ENCODE measurements at regions not wholly inside any gene's neighbourhood (a gene's known extent, or its start where the extent isn't known, plus 50 kb on each side); places are given as distances from the start of the nearest gene placed in this dataset.
A peak's percentile ranks its signal among the peaks of the same experiment; 100 is the strongest.
"Not testable (repeated sequence)": the region's sequence is repeated elsewhere in the genome, so short reads cannot be mapped to it uniquely, and the experiment has no call there.

DNA sequence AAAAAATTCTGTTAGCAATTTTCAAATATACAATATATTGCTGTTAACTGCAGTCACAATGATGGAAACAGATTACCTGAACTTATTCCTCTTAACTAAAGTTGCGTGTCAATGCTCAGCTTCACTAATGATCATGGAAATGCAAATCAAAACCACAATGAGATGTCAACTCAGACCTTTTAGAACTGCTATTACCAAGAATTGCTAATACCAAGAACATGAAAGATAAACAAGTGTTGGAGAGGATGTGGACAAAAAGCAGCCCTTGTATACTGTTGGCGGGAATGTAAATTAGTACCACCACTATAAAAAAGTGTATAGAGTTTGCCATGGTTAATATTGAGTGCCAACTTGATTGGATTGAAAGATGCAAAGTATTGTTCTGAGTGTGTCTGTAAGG is 1409.7 kb upstream of the CDH18 start:
- WGBS, 3 donors: 94 to 98% (median 95%) methylated on average over 2 of the region's 2 CpGs
- no peak for TF ChIP-seq POLR2A (IDR thresholded peaks at IDR 0.05)
- no peak for TF ChIP-seq EP300 (IDR thresholded peaks at IDR 0.05)
- TF ChIP-seq, protein P1, sequence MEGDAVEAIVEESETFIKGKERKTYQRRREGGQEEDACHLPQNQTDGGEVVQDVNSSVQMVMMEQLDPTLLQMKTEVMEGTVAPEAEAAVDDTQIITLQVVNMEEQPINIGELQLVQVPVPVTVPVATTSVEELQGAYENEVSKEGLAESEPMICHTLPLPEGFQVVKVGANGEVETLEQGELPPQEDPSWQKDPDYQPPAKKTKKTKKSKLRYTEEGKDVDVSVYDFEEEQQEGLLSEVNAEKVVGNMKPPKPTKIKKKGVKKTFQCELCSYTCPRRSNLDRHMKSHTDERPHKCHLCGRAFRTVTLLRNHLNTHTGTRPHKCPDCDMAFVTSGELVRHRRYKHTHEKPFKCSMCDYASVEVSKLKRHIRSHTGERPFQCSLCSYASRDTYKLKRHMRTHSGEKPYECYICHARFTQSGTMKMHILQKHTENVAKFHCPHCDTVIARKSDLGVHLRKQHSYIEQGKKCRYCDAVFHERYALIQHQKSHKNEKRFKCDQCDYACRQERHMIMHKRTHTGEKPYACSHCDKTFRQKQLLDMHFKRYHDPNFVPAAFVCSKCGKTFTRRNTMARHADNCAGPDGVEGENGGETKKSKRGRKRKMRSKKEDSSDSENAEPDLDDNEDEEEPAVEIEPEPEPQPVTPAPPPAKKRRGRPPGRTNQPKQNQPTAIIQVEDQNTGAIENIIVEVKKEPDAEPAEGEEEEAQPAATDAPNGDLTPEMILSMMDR (IDR thresholded peaks at IDR 0.05): no peak

GRCh38 chr5:21391506-21391905 is 1403.5 kb upstream of the CDH18 start:
- H3K4me1 ChIP-seq (ENCODE audit: insufficient read depth): no peaks in the 10 kb centered on the region
- H3K36me3 ChIP-seq: no peaks in the 10 kb centered on the region
- H3K9me3 ChIP-seq: no peaks in the 10 kb centered on the region
- DNase-seq: no peak
- WGBS, 3 donors: 44 to 90% (median 62%) methylated on average over 1 of the region's 1 CpG
- H3K27me3 ChIP-seq: no peaks in the 10 kb centered on the region
- H3K27ac ChIP-seq: no peak overlapping the region
- H3K4me3 ChIP-seq: no peak overlapping the region
- TF ChIP-seq, protein P1 (IDR thresholded peaks at IDR 0.05): no peak
- TF ChIP-seq EP300 (IDR thresholded peaks at IDR 0.05): no peak
- intact Hi-C loops (cut with DNase I): no loop called here

More for the DNA sequence above, 1409.7 kb upstream of the CDH18 start:
- no peak for DNase-seq
- no peaks in the 10 kb centered on the region for H3K36me3 ChIP-seq
- H3K27ac ChIP-seq: no peak overlapping the region
- peaks cover 4% of the 10 kb centered on the region for H3K27me3 ChIP-seq
- intact Hi-C loops (cut with DNase I): no loop called here
- H3K4me3 ChIP-seq: no peak overlapping the region
- no peaks in the 10 kb centered on the region for H3K4me1 ChIP-seq (ENCODE audit: insufficient read depth)
- no peaks in the 10 kb centered on the region for H3K9me3 ChIP-seq

DNA sequence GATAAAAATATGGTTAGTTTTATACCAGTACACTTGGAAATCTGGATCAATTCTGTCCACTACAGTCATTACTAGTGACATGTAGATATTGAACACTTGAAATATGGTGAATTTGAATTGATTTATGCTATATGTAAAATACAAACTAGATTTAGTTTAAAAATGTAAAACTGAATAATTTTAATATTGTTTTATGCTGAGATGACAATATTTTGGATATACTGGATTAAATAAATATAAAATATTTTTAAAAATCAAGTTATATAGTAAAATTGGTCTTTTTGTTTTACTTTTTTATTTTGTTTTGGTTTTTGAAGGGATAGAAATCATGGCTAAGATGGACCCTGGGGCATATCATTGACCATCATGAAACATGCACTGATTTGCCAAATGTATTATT is 1372.8 kb upstream of the CDH18 start:
- DNase-seq; H3K4me3 ChIP-seq; H3K27me3 ChIP-seq; H3K4me1 ChIP-seq (ENCODE audit: insufficient read depth); H3K27ac ChIP-seq; H3K9me3 ChIP-seq; H3K36me3 ChIP-seq; intact Hi-C loops (cut with DNase I): not testable (repeated sequence)

DNA sequence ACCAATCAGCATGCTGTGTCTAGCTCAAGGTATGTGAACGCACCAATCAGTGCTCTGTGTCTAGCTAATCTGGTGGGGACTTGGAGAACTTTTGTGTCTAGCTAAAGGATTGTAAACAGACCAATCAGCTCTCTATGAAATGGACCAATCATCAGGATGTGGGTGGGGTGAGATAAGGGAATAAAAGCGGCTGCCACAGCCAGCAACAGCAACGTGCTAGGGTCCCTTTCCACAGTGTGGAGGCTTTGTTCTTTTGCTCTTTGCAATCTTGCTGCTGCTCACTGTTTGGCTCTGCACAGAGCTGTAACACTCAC is 1353.9 kb upstream of the CDH18 start:
- H3K27ac ChIP-seq; H3K36me3 ChIP-seq; H3K4me1 ChIP-seq (ENCODE audit: insufficient read depth); H3K4me3 ChIP-seq; H3K27me3 ChIP-seq; H3K9me3 ChIP-seq; intact Hi-C loops (cut with DNase I): not testable (repeated sequence)
- DNase-seq: peak in 1 of 5 donors; percentile 8
- WGBS, 3 donors: 73 to 79% (median 76%) methylated on average over 3 of the region's 3 CpGs

DNA sequence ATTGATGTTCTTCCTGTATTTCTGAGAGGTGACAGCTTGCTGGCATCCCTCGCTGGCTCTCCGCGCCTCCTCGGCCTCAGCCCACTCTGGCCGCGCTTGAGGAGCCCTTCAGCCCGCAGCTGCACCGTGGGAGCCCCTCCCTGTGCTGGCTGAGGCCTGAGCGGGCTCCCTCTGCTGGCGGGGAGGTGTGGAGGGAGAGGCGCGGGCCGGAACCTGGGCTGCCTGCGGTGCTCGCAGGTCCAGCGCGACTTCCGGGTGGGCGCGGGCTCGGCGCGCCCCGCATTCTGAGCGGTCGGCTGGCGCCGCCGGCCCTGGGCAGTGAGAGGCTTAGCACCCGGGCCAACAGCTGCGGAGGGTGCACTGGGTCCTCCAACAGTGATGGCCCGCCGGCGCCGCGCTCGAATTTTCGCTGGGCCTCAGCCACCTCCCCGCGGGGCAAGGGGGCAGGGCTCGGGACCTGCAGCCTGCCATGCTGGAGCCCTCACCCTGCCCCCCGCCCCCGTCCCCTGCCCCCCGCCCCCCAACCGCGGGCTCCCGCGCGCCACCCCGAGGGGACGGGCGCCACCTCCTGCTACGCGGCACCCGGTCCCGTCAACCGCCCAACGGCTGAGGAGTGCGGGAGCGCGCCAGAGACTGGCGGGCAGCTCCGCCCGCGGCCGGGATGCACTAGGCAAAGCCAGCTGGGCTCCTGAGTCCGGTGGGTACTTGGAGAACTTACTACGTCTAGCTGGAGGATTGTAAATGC is 1353.4 kb upstream of the CDH18 start:
- H3K27me3 ChIP-seq; H3K9me3 ChIP-seq; H3K4me1 ChIP-seq (ENCODE audit: insufficient read depth); H3K27ac ChIP-seq; H3K36me3 ChIP-seq; intact Hi-C loops (cut with DNase I): not testable (repeated sequence)
- peak in 4 of 5 donors; percentile 7 to 72 (median 16) for DNase-seq
- 46 to 85% methylated on average over 9 to 32 of the region's 68 CpGs; no CpG with 5 or more reads in 1 of the 3 donors for WGBS, 3 donors
- peak overlapping the region; percentile 12 for H3K4me3 ChIP-seq

DNA sequence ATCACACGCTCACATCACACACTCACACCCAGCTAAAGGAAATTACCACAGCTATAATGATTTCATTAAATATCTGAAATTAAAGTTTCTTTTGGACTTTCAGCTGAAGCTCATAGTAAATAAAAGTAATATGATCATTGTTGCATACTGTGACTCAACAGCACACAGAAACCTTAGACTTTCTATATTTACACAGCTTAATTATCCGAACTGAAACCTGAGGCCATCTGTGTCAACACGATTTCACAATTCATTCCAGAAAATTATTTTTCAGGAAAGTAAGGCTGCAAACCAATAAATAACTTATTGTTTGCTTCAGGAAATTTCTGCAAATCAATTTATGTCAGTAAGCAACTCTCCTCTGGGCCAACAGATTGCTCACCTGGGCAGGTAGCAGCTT is 1352.2 kb upstream of the CDH18 start:
- H3K4me3 ChIP-seq; intact Hi-C loops (cut with DNase I); H3K27ac ChIP-seq; H3K27me3 ChIP-seq; H3K36me3 ChIP-seq; H3K9me3 ChIP-seq; DNase-seq; H3K4me1 ChIP-seq (ENCODE audit: insufficient read depth): not testable (repeated sequence)
- 76 to 90% (median 81%) methylated on average over 3 of the region's 3 CpGs for WGBS, 3 donors

DNA sequence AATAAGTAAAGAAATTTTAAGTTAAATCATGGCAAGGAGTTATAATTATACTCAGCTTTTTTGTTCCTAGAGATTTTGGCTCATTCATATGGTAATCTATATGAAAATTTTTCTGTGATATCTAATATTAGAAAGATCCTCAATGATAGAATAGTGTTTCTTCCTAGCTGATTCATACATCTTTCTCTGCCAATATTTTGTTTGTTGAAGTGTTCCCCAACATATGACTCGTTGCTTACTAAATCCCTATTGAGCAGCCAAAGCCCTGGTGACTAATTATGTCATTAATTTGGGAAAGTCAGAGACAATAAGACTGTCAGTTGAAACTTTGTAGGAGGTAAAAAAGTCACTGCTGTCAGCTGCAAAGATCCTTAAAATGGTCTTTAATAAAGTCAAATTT is 1348.5 kb upstream of the CDH18 start:
- H3K9me3 ChIP-seq; H3K4me1 ChIP-seq (ENCODE audit: insufficient read depth); DNase-seq; H3K27me3 ChIP-seq; H3K4me3 ChIP-seq; intact Hi-C loops (cut with DNase I); H3K27ac ChIP-seq; H3K36me3 ChIP-seq: not testable (repeated sequence)
- WGBS, 3 donors: 33 to 41% (median 38%) methylated on average over 1 of the region's 1 CpG

DNA sequence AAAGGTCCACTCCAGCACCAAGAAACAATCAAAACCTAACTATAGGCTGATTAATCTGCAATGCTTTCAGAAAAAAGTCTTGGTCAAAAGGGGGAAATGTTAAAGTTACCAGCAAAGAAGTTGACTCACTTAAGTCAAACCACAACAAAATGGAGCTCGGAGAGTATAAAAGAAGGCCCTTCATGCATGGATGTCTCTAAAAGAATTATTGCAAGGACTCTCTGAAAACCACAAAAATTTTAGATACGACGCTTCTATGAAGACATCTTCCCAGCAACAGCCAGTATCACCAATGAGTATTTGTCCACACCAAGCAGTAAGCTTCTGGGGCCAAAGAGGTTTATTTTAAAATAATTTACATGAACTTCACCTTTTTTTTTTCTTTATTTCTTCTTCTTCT is 1327.4 kb upstream of the CDH18 start:
- WGBS, 3 donors: 92 to 97% (median 96%) methylated on average over 3 of the region's 3 CpGs
- intact Hi-C loops (cut with DNase I); H3K27ac ChIP-seq; H3K27me3 ChIP-seq; H3K4me3 ChIP-seq; H3K4me1 ChIP-seq (ENCODE audit: insufficient read depth); H3K9me3 ChIP-seq; DNase-seq; H3K36me3 ChIP-seq: not testable (repeated sequence)

- H3K9me3 ChIP-seq; H3K27me3 ChIP-seq; DNase-seq; intact Hi-C loops (cut with DNase I); H3K27ac ChIP-seq; H3K4me1 ChIP-seq (ENCODE audit: insufficient read depth); H3K36me3 ChIP-seq; H3K4me3 ChIP-seq: not testable (repeated sequence)
Measured at GRCh38 chr5:21301205-21301604, 1313.2 kb upstream of the CDH18 start.

DNA sequence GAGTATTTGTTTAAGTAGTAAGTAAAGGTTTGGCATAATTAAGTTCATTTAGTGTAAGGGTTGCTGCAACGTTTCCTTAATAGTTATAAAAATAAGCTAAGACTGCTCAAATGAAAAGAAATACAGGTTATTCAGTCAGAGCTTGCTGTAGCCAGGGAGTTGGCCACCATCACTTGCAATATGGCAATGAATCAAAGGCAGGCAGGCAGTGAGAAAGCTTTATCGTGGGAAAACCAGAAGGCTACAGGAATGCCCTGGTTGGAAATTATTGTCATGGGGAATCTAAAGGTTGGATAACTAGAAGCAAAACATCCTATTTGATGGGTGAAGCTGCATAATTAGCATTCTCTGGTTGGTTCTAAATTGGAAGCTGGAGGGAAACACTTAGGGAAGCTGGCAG is 1286.4 kb upstream of the CDH18 start:
- H3K27ac ChIP-seq; H3K27me3 ChIP-seq; H3K9me3 ChIP-seq; DNase-seq; H3K4me1 ChIP-seq (ENCODE audit: insufficient read depth); H3K4me3 ChIP-seq; H3K36me3 ChIP-seq; intact Hi-C loops (cut with DNase I): not testable (repeated sequence)
- 13 to 27% (median 27%) methylated on average over 2 of the region's 2 CpGs for WGBS, 3 donors
